T47D (cell line): ENCODE measurements at regions not wholly inside any gene's neighbourhood (a gene's known extent, or its start where the extent isn't known, plus 50 kb on each side); places are given as distances from the start of the nearest gene placed in this dataset.

ENCODE experiments used
- DNase-seq, 2 experiments: peaks; one replicate each; pipeline versions ENCODE4 v3.0.0 to v3.0.0-alpha.2; 2011 to 2012; ENCODE audit warnings: low read depth in 1 of 2, low spot score in 1 of 2
- JUND ChIP-seq: IDR thresholded peaks from 2 replicates; pipeline ENCODE4 v1.6.1; 2012; ENCODE audit warnings: low read depth
- in situ Hi-C: cut with HindIII; loops from 2 replicates; pipeline ENCODE4 v1.10.0; 2016; ENCODE audit warnings: low sequenced_read_pairs, low pct_unique_long_range_greater_than_20kb

- in situ Hi-C loops, result no loop called here
- no peak for TF ChIP-seq JUND
These were observed 319.1 kb downstream of the C4orf33 start for GRCh38 chr4:129415004-129415403.

GRCh38 chr4:129420637-129421036 is 324.7 kb downstream of the C4orf33 start:
- in situ Hi-C loops, result no loop called here
- DNase-seq, result peak in 1 of 2 experiments; percentile 15
- TF ChIP-seq JUND, result no peak

More at GRCh38 chr4:129415004-129415403, 319.1 kb downstream of the C4orf33 start:
- no peak for DNase-seq

- DNase-seq, result no peak
- no peak for TF ChIP-seq JUND
These were observed 326.3 kb downstream of the C4orf33 start for GRCh38 chr4:129422277-129422676.

GRCh38 chr4:129428454-129428853 is 332.5 kb downstream of the C4orf33 start:
- TF ChIP-seq JUND, result no peak
- in situ Hi-C loops, result no loop called here

More at GRCh38 chr4:129422277-129422676, 326.3 kb downstream of the C4orf33 start:
- in situ Hi-C loops, result no loop called here

GRCh38 chr4:129429581-129430320 is 333.8 kb downstream of the C4orf33 start:
- TF ChIP-seq JUND, result no peak

More at GRCh38 chr4:129428454-129428853, 332.5 kb downstream of the C4orf33 start:
- no peak for DNase-seq

GRCh38 chr4:129437347-129437746 is 341.4 kb downstream of the C4orf33 start:
- no peak for TF ChIP-seq JUND
- in situ Hi-C loops, result no loop called here
- DNase-seq, result no peak

More at GRCh38 chr4:129429581-129430320, 333.8 kb downstream of the C4orf33 start:
- no peak for DNase-seq
- in situ Hi-C loops, result no loop called here

- in situ Hi-C loops, result no loop called here
- DNase-seq, result no peak
These were observed 342.6 kb downstream of the C4orf33 start for GRCh38 chr4:129438456-129438981.

GRCh38 chr4:129446074-129446473 is 350.1 kb downstream of the C4orf33 start:
- no peak for TF ChIP-seq JUND
- in situ Hi-C loops, result no loop called here
- DNase-seq, result no peak

More at GRCh38 chr4:129438456-129438981, 342.6 kb downstream of the C4orf33 start:
- no peak for TF ChIP-seq JUND

GRCh38 chr4:129453524-129454200 is 357.7 kb downstream of the C4orf33 start:
- DNase-seq, result no peak
- in situ Hi-C loops, result no loop called here
- no peak for TF ChIP-seq JUND

GRCh38 chr4:129455482-129455881 is 359.5 kb downstream of the C4orf33 start:
- no peak for TF ChIP-seq JUND
- in situ Hi-C loops, result no loop called here
- no peak for DNase-seq

GRCh38 chr4:129468624-129469023 is 372.7 kb downstream of the C4orf33 start:
- no peak for DNase-seq
- in situ Hi-C loops, result no loop called here
- TF ChIP-seq JUND, result no peak

- no peak for TF ChIP-seq JUND
- in situ Hi-C loops, result no loop called here
- DNase-seq, result no peak
These were observed 378.7 kb downstream of the C4orf33 start for GRCh38 chr4:129474698-129475097.

- no peak for DNase-seq
- in situ Hi-C loops, result no loop called here
- TF ChIP-seq JUND, result no peak
These were observed 385.2 kb downstream of the C4orf33 start for GRCh38 chr4:129481107-129481506.
